HG02588 (cell line): ENCODE measurements at regions not wholly inside any gene's neighbourhood (a gene's known extent, or its start where the extent isn't known, plus 50 kb on each side); places are given as distances from the start of the nearest gene placed in this dataset.

ENCODE experiments used
- ATAC-seq: cut with Tn5 transposase; IDR thresholded peaks from one replicate; pipeline ENCODE4 v1.9.1; 2021; ENCODE audit warnings: mild to moderate bottlenecking, moderate library complexity; ENCODE audit not compliant: unreplicated experiment

DNA sequence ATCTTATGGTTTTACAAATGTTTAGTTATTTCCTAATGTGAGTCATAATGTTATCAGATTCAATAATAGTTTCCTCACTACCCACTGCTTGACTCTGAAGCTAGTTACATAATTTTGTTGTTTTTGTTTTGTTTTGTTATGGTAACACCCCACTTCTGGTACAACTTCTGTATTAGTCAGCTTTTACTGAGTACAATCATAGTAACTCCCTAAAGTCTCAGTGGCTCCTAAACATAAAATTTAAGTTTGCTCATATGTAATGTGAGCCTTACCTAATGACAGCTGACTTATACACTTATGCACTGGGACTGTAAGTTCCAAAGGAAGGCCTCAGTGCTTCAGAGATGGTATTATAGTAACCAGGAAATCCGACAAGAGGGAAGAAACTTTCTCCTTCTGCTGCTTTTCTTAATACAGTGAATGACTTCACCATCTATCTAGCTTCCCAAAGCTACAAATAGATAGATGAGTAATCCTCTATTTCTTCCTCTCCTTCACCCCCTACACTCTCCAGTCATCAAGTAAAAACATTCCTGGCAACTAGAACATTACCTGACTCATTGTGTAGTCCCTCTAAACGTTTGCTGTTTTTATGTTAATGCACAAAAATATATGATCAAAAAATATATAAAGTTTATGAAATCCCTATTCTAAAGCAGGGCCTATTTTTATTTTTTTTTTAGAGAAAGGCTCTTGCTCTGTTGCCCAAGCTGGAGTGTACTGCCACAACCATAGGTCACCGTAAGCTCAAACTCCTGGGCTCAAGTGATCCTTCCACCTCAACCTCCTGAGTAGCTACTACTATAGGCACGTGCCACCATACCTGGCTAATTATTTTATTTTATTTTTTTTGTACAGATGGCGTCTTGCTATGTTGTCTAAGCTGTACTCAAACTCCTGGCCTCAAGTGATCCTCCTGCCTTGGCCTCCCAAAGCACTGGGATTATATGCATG, 563.0 kb downstream of the SOX6 start:
- no peak for ATAC-seq

DNA sequence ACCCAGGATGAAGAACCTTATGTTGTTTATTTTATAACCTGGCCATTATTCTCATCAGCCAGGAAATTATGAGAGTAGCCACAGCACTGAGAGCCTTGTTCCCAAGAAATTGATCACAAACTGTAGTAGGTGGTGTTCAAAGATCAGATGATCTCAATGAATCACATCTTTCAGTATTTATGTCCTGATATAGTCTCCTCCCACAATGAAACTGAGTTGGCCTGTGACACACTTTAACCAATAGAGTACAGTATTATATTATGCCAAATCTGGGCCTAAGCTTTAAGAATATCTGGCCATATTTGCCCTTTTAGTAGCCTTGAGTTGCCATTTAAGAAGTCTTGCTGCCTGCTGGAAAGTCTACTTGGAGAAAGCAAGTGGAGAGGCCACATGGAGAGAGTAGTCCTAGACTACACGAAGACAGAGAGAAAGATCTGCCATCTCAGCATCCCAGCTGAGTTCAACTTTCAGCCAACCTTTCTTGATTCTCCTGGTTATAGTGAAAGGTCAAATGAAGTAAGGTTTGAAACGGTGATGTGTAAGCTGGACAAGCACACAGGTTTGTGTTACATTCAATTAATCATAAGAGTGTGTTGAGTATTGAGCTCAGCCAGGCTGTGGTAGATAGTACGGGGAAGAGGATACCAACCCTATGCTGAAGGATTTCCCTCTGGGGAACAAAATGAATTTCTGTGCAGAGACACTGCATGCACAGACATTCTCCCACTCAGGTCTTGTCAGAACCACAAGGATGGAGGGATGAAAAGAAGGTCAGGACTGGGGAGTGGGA, 561.8 kb downstream of the SOX6 start:
- no peak for ATAC-seq

DNA sequence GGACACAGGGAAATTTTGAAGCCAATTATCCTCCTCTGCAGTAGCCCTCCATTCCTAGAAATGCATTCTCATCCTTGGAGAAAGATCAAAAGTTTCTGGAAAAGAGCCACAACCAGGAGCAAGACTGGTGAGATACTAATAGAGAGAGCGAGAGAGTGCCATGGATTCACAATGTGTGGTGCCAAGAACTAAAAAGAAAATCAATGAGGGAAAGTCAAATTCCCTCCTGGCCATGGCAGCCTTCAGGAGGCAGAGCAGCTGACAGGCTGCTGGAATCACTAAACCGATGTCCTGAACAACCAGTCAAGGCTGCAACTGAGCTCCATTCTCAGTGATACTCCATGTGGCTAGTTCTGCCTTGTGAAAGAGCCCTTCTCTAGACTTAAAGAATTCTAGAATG, 561.0 kb downstream of the SOX6 start:
- ATAC-seq = no peak

DNA sequence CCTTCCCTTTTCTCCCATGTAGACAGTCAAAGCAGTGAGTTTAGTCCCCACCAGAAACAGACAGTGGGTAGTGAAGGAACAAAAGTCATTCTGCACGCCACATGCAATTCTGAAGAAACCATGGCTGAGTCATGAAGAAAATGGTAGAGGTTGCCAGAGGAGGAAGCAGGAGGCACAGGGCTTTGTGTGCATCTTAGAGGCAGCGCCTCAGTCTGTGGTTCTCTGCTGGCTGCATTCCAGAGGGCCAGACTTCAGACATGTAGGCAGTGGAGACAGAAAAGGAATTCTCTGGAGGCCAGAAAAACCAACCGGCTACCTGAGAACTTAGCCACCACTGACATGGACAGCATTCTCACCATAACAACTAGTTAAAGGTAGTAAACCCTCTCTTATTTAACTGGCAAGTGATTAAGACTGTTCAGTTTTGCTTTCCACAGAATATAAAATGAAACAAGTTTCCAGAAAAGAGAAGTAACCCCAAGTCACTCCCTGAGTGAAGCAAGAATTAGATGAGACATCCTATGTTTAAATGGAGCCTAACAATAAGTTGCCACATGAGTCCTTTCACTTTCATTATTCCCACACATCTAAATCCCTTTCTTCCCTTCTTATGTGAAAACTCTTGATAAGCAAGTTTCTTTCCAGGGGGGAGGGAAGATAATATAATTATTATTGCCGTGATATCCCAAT, 556.1 kb downstream of the SOX6 start:
- ATAC-seq = no peak

DNA sequence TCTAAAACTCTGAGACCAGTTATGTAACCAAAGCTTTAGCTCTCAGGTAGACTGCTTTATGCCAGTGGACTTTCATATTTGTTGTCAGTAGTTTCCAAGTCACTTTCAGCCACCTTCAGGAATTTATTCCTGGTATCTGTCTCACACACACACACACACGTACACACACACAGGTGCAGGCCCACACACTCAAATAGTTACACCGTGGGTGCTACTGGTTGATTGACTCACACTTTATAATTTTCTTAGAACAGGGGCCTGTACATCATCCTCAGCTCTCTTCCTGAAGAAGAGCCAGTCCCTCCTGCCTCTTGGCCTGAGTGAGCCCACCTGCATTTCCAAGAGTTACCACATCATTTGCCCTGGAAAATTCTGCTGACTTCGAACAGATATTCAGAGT, 555.2 kb downstream of the SOX6 start:
- ATAC-seq = no peak

DNA sequence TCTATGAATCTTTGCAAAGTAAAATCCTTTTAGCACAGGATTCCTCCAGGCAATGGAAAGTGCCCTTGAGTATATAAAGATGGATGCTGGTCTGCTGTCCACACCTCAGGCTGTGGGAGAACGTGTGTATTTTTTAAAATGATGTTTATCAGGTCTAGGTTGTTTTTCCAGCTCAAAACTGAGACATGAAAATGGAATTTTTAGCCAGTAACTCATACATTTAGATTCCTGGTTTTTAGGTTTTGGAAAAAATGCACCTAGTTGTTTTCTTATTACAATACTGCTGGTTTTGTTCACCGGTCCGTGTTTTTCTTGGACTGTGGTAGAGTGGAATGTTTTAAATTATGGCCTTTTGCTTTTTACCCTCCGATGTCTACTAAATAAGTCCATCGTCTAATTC, 554.7 kb downstream of the SOX6 start:
- ATAC-seq = no peak

DNA sequence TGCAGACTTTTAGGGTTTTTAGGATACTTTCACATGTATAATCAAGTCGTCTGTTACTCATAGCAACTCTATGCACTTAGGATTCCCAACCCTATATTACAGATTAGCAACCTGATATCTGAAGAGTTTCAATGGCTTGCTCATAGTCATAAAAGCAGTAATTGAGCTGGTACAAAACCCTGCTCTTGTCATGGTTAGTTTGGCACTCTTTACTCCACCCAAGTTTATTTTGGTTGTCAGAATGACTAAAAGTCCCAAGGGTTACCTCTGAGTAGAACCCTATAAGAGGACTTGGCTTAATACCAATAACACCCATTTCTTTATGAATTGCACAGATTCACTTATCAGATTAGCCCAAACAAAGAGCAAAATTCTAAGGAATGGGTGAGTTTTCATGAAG, 550.6 kb downstream of the SOX6 start:
- no peak for ATAC-seq

DNA sequence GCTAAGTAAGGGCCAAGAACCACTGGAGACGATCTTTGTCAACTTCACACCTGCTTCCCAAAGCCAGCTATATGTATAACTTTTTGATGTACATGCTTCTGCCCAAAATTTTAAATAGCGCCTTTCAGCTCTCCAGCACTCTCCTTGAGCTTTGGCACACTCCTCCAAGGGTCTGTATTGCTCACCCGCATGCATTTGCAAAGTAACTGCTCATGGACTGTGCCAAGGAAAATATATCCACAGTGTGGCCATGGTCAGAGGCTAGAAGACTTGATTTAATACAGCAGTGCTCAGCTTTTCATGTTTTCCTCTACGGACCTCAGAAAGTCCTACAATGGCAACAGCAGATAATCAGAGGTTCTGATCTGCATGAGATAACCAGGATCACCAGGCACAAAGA, 550.1 kb downstream of the SOX6 start:
- ATAC-seq = no peak

DNA sequence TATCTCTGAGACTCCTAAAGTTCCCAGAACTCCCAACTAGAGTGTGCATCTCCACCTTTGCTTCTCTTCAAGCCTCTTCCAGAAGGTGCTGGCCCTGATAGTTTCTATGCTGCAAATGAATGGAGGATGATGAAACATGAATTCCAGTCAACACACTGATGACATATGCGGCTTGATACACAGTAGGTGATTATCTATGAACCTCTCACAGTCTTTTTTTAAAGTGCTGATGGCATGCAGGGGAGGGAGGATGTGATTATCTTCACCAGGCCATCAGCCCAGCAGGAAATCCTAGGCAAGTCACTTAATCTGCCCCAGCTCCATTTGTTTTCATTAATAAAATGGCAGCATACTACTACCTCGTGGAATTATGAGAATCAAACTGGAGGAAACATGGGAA, 548.5 kb downstream of the SOX6 start:
- ATAC-seq = no peak

DNA sequence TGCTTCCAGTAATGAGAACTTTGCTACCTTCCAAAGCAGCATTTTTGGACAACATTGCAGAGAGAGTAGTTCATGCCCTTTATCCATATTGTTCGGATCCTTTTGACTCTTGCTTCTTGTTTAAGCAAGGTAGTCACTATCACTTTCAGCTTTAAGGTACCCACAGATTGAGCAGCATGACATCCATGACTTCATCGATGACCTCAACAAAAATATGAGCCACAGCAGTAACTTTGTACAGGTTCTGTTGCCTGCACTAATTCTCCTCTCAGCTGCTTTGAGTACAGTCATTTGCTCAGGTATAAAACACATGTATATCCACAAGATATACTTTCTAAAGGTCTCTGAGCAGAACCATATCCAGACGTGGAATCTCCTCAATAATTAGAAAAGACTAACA, 546.3 kb downstream of the SOX6 start:
- no peak for ATAC-seq

DNA sequence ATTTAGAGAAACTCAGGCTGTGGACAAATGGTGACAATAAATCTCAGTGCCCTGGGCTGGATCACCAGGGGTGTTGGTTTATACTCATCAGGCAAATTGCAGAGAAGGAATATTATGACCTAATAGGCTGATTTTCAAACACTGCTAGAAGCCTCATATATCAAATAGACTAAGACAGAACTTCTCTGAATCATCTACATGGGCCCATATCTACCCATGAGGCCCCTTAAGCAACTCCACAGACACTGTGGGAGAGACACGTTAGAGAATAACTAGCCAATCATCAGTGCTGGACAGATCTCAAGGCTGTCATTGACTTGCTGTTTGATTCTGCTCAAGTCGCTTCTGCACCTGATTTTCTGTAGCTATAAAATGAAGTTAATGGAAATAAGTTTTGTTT, 545.8 kb downstream of the SOX6 start:
- ATAC-seq = no peak

DNA sequence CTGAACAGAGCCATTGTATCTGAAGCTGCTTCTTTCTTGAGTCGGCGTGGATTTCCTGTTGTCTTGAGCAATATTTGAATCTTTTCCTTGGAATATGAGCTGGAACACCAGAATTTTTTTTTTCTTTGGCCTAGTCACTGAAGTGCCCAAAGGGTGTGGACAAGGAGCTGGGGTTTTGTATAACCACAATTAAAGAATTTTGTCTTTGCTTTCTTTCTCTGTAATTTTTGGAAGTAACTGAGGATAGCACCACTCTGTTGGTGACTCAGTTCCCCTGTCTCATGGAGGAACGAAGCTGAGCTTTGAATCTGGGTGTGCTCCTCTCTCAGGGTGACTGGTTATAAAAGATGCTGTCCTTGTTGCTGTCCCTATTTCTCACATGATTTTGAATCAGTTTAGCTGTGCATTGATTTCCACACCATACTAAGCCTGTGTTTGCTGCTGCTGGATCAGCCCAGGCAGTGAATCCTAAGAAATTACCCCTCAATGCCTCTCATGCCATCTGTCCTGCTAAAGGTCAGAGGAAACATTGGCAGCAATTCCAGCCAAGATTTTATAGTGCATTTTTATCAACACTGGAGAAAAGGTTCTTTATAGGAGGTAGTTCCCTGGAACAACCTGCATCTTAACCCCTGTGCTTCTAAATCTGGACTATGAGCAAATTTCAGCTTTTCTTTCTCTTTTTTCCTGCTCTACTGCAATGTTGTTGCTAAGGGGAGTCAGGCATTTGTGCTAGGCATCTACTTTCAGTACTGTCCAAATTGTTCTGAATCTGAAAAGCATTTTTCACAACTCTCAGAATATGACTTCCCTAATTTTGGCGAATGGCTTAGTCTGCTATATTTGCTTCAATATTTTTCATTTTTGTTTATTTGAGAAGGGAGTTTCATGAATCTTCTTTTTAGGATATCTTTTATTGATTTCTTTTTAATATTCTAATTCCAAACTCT, 540.8 kb downstream of the SOX6 start:
- no peak for ATAC-seq

DNA sequence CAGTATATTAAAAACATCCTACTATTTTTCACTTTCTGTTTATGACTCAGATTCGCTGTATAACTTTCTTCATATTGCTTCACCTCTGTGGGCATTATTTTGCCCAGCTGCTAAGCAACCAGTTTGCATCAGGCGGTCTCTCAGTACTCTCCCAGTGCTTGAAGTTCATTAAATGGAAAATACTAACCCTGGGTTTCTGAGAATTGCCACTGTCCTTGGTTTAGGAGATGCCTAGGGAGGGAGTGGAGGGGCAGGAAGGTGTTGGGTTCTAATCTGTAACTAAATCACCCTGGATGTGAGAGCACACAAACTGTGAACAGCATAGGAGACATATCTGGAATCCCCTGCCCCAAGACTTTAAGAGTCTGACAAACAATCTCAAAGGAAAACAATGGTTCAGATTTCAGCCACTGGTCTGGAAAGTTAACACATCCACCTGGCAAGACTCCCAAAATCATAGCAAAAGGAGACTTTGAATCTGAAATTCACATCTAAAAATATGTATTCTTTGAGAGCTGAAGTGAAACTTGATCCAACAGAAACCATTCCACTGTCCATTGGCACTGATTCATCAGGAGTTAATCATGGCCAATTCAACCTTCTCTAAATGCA, 540.0 kb downstream of the SOX6 start:
- ATAC-seq = no peak

DNA sequence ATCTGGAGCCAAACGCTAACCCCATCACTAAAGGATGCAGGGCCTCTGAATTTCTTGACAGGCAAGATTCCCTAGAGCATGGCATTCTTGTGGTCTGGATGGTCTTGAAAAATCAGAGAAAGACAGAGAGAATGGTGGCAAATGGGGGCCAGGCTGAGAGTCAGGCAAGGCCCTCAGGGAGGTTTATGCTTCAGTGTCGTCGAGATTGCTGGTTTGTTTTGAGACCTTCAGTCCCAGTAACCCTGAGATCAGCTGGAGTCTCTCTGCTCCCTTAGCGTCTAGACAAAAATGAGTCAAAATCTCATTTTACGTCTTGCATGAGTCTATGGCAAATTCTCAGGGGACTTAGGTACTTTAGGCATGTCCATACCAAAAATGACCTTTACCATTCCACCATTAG, 539.3 kb downstream of the SOX6 start:
- ATAC-seq = no peak

DNA sequence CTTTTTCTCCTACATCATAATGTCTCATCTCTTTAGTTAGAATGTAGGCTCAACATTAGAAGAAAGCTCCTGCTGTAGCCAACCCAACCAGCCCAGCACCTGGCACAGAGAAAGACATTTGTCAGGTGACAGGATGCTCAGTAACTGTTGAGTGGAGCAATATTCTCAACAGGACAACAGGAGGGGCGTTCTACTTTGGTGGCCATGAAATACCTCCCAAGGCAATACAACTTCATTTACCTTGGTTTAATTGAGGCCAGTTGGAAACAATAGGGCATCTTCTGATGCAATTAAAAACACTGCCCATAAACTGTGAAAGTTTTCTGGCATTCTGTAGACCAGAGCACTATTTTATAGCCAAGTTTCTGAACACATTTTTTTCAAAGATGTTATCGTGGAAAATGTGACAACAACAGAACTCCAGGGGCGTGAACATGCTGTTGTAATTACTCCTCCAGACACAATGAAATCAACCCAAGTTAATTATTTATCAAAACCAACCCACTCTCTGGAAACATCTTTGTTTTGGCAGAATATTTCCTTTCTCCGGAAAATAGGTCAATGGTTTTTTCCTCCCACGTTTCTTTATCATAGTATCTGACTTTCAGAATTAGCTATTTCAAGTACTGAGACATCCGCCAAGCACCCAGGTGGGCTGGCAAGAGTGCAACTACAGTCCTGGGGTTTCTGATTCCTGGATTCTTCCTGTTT, 538.1 kb downstream of the SOX6 start:
- no peak for ATAC-seq

DNA sequence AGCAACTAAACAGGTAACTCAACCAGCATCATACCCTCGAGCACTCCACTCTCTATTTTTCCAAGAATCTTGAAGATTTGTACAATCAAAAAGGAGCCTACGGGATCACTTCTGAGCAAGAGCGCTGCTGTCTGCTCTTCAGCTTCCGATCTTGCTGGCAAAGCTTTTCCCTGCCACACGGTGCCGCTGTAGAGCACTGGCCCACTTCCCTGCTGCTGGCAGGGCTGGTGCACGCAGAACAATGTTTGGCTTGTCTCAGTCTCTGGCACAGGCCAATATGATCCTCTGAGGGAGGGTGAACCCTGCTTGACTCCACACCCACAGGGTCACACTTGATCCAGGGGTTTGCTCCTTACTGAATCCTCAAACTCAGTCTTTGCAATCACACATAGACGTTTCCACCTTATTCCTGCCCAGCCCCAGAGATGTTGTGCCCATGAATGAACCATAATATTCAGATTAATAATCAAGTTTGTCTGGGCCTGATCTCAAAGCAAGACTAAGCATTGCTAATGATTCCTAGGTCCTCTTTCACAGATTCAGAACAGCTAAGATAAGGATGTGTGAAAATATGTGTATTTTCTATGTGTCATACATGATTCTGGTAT, 536.6 kb downstream of the SOX6 start:
- peak; percentile 85 for ATAC-seq

DNA sequence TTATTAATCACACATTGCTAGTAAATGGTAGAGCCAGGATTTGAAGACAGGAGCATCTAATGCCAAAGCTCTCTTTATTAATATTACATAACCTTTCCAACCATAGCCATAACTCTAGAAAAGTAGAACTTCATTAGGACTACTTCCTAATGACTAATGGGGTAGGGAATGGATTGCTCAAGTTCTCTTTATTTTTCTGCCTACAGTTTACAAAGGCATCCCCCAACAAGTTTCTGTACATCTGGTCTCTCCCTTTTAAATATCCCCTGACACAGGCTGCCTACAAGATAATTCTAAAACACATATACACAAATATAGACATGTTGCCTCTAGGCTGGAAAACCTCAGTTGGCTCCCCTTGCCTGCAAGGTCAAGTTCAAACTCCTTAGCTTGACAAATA, 534.9 kb downstream of the SOX6 start:
- ATAC-seq = no peak

DNA sequence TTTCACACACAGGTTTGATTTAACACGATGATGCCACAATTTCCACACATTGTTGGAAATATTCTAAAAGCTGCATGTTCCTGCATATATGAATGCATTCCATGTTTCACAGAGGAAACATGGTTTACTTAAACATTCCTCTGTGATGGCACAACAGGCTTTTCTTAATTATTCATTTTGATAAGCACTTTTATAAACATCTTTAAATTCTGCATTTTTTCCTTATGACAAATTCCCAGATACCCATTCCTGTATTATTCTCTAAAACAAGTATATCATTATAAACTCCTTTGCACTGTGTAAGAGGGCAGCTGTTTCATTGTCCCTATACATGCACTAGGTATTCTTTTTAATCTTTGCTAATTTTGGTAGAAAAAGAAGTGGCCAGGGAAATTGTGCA, 532.3 kb downstream of the SOX6 start:
- ATAC-seq = no peak
